ENCODE measurements at regions not wholly inside any gene's neighbourhood (a gene's known extent, or its start where the extent isn't known, plus 50 kb on each side); places are given as distances from the start of the nearest gene placed in this dataset.

- intact Hi-C loops (cut with DNase I), result no loop called here
These were observed 539.0 kb downstream of the EFNB2 start for GRCh38 chr13:105996391-105997025.

GRCh38 chr13:105994340-105994739 is 541.1 kb downstream of the EFNB2 start:
- Histone ChIP-seq H3K36me3 (replicated peaks in 1 of 2) (no peaks in the 10 kb centered on the region), H3K27me3 (no peaks in the 10 kb centered on the region), H3K4me1 (replicated peaks in 1 of 2) (no peaks in the 10 kb centered on the region), H3K9me3 (replicated peaks in 1 of 3) (no peaks in the 10 kb centered on the region), H3K27ac (no peak overlapping the region), H3K4me3 (no peak overlapping the region)
- DNase-seq, result no peak
- no peak for TF ChIP-seq POLR2A (IDR thresholded peaks at IDR 0.05)
- TF ChIP-seq, protein P1, sequence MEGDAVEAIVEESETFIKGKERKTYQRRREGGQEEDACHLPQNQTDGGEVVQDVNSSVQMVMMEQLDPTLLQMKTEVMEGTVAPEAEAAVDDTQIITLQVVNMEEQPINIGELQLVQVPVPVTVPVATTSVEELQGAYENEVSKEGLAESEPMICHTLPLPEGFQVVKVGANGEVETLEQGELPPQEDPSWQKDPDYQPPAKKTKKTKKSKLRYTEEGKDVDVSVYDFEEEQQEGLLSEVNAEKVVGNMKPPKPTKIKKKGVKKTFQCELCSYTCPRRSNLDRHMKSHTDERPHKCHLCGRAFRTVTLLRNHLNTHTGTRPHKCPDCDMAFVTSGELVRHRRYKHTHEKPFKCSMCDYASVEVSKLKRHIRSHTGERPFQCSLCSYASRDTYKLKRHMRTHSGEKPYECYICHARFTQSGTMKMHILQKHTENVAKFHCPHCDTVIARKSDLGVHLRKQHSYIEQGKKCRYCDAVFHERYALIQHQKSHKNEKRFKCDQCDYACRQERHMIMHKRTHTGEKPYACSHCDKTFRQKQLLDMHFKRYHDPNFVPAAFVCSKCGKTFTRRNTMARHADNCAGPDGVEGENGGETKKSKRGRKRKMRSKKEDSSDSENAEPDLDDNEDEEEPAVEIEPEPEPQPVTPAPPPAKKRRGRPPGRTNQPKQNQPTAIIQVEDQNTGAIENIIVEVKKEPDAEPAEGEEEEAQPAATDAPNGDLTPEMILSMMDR (IDR thresholded peaks at IDR 0.05), result no peak
- 91 to 94% (median 91%) methylated on average over 5 of the region's 5 CpGs for WGBS, 4 donors
- intact Hi-C loops (cut with DNase I), result no loop called here

More at GRCh38 chr13:105996391-105997025, 539.0 kb downstream of the EFNB2 start:
- Histone ChIP-seq H3K27ac (no peak overlapping the region), H3K9me3 (replicated peaks in 1 of 3) (no peaks in the 10 kb centered on the region), H3K4me1 (replicated peaks in 1 of 2) (no peaks in the 10 kb centered on the region), H3K36me3 (replicated peaks in 1 of 2) (no peaks in the 10 kb centered on the region), H3K4me3 (no peak overlapping the region), H3K27me3 (no peaks in the 10 kb centered on the region)
- no peak for DNase-seq
- TF ChIP-seq, protein P1 (IDR thresholded peaks at IDR 0.05), result no peak
- TF ChIP-seq POLR2A (IDR thresholded peaks at IDR 0.05), result no peak
- WGBS, 4 donors, result 79 to 84% (median 80%) methylated on average over 13 of the region's 13 CpGs

GRCh38 chr13:105991622-105992277 is 543.7 kb downstream of the EFNB2 start:
- Histone ChIP-seq H3K36me3 (replicated peaks in 1 of 2) (no peaks in the 10 kb centered on the region), H3K27me3 (no peaks in the 10 kb centered on the region), H3K4me1 (replicated peaks in 1 of 2) (no peaks in the 10 kb centered on the region), H3K27ac (no peak overlapping the region), H3K9me3 (replicated peaks in 1 of 3) (no peaks in the 10 kb centered on the region), H3K4me3 (no peak overlapping the region)
- intact Hi-C loops (cut with DNase I), result no loop called here
- no peak for TF ChIP-seq POLR2A (IDR thresholded peaks at IDR 0.05)
- TF ChIP-seq, protein P1 (IDR thresholded peaks at IDR 0.05), result no peak
- DNase-seq, result no peak
- 83 to 92% (median 88%) methylated on average over 4 of the region's 4 CpGs for WGBS, 4 donors

- intact Hi-C loops (cut with DNase I), result no loop called here
- 64 to 93% (median 74%) methylated on average over 1 of the region's 1 CpG for WGBS, 4 donors
- Histone ChIP-seq H3K9me3 (replicated peaks in 1 of 3) (no peaks in the 10 kb centered on the region), H3K27ac (no peak overlapping the region), H3K27me3 (no peaks in the 10 kb centered on the region), H3K36me3 (replicated peaks in 1 of 2) (no peaks in the 10 kb centered on the region), H3K4me1 (replicated peaks in 1 of 2) (no peaks in the 10 kb centered on the region), H3K4me3 (no peak overlapping the region)
- DNase-seq, result no peak
- TF ChIP-seq POLR2A (IDR thresholded peaks at IDR 0.05), result no peak
- TF ChIP-seq, protein P1 (IDR thresholded peaks at IDR 0.05), result no peak
These were observed 544.3 kb downstream of the EFNB2 start for GRCh38 chr13:105991131-105991530.
